GM18873 (cell line): ENCODE measurements at regions not wholly inside any gene's neighbourhood (a gene's known extent, or its start where the extent isn't known, plus 50 kb on each side); places are given as distances from the start of the nearest gene placed in this dataset.
"Not testable (repeated sequence)": the region's sequence is repeated elsewhere in the genome, so short reads cannot be mapped to it uniquely, and the experiment has no call there.

Experiments
- ATAC-seq: cut with Tn5 transposase; IDR thresholded peaks from one replicate; pipeline ENCODE4 v1.9.1; 2021; ENCODE audit warnings: mild to moderate bottlenecking, moderate library complexity, moderate number of reproducible peaks; ENCODE audit not compliant: unreplicated experiment, low FRiP score

DNA sequence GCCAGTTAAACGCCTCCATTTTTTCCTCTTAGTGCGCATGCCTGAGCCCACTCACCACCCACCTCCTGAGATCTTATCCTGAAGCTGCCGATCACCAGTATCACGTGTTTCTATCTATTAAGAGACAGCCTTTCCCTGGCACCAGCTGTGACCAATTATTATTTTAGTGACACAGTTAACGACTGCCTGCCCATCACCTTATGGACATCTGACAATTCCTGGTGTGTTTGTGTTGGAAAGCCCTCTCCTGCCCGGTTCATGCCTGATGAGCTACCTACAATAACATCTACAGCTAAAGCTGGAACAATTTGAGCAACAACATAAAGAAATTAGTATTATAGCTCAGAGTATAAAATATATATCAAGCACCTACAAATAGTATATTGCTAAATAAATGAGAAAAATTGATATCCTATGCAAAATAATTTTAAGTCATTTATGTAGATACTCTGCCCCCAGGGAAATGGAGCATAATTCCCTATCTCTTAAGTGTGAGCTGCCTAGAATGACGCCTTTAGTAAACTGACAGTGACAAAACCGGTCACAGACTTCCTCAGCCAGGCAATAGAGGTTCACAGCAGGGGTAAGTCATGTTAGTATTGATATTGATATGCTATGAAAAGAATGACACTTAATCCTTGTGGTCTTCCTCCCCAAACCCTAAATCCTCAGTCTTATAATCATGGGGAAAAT lies 862.2 kb downstream of the TRAM1L1 start:
- ATAC-seq, result no peak

DNA sequence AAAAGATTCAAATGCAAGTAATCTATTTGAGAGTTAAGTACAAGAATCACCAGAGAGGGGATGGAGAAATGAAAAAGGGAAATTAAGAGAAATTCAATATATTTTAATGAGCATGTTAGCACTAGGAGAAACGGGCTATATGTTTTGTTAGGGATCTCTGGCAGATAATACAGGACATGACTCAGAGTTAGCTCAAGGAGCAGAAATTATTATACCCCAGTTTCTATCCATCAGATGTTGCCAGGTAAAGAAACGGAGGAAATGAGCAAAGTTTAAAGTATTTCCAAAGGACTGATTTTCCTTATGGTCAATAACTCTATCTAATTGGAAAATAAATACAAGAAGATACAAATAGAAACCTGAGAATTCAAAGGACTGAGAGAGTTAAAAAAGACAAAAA lies 867.6 kb downstream of the TRAM1L1 start:
- ATAC-seq, result no peak

- no peak for ATAC-seq
These were observed 869.8 kb downstream of the TRAM1L1 start for GRCh38 chr4:116215622-116216021.

DNA sequence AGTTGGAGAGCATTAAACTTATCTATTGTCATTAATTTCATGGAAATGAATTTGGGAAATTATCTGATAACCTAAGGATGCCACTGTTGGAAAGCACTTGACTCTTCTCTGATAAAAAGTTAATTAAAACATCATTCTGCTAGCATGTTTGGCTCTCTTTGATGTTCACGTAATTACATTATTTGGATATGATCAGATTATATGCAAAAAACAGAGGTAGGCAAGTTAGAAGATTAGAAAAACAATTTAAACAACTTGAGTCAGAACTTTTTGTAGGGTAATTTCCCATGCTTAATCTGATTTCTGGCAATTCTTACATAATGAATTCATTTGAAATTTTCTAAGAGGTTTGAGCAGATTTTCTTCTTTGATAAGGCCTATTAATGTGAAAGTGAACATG lies 882.9 kb downstream of the TRAM1L1 start:
- no peak for ATAC-seq

GRCh38 chr4:116197317-116197809 lies 888.0 kb downstream of the TRAM1L1 start:
- no peak for ATAC-seq

DNA sequence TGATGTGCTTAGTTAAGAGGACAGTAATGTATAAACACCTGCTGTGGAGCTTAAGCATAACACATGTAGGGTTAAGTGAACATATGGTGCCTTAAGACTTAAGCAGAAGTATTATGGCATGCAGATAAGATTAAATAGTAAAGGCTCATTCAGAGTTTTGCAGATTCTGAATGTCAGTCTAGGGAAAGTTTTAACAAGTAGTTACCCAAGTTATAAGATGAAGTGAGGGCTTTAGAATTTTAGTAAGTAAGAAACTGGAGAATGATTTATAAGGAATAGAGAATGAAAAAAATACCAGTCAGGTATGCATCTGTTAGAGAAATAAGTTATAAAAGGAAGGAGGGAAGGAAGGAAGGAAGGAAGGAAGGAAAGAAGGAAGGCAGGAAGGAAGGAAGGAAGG lies 902.1 kb downstream of the TRAM1L1 start:
- no peak for ATAC-seq

DNA sequence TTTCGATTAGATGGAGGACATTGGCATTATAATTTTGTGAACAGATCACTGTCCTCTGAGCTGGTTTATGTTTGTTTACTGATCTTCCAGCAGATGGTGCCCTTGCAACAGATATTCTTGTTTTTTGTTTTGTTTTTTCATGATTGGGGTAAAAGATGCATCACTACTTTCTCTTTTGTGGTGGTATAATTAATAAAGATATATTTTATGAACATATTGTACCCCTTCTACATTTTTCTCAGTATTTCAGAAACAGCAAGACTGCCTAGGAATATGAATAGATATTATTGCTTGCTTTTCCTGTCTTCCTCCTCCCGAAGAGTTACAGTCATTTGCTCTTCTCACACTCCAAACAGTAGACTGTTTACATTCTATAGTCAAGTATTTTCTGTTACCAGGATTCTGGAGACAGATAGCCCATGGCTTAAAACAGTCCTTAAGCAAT lies 905.2 kb downstream of the TRAM1L1 start:
- ATAC-seq, result no peak

- ATAC-seq, result not testable (repeated sequence)
These were observed 934.0 kb downstream of the TRAM1L1 start for GRCh38 chr4:116151371-116151770.

- no peak for ATAC-seq
These were observed 935.2 kb downstream of the TRAM1L1 start for GRCh38 chr4:116150152-116150551.

DNA sequence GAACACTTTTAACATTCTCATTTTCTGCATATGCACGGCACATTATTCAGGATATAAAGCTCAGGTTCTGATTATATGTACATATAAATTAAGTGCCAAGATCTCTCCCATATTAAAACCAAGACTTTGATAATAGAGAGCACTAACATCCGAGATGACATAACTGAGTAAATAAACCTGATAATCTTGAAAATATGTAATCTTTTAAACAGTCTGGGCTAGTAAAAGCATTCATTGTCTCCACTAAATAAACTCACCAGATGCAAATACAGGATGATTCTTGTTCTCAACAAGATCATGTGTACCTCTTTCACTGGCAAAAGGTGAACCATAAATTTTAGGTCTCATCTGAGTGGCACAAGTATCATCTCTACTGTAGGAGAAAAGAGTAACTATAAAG lies 942.2 kb downstream of the TRAM1L1 start:
- ATAC-seq, result no peak

DNA sequence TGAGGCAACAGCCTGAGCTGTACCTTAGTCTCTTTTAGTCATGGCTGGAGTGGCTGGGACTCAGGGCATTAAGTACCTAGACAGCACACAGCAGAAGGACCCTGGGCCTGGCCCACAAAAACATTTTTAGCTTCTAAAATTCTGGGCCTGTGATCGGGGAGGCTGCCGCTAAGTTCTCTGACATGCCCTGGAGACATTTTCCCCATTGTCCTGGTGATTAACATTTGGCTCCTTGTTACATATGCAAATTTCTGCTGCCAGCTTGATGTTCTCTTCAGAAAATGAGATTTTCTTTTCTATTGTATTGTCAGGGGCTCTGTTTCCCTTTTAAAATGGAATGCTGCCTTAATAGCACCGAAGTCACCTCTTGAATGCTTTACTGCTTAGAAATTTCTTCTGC lies 952.4 kb downstream of the TRAM1L1 start:
- ATAC-seq, result no peak

- ATAC-seq, result no peak
These were observed 958.6 kb downstream of the TRAM1L1 start for GRCh38 chr4:116126794-116127193.

DNA sequence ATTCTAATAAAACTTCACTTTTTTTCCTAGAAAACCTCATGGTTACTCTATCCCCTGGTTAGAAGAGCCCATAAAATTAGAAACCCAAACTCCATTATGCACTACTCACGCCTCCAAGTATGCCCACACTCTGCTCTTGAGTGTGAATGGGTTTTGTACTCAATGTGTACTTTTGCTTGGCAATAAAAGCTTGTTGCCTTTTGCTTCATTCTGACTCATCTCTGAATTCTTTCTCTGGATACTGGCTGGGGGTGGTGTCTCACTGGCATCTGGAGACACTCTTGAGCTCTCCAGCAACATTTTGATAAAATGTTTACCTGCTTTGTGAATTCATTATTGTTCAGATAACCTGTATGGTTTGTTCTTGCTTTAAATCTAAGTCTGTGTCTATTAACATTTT lies 963.3 kb downstream of the TRAM1L1 start:
- no peak for ATAC-seq

DNA sequence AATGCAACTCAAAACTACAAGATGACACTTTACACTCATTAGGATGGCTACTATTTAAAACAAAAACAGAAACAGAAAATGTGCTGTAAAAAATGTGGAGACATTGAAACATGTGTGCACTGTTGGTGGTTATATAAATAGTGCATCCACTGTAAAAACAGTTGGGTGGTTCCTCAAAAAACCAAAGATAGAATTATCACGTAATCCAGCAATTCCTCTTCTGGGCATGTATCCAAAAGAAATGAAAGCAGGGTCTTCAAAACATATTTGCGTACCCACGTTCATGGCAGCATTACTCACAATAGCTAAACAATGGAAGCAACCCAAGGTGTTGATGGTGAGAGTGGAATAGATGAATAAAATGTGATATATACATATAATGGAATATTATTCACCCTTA lies 967.2 kb downstream of the TRAM1L1 start:
- ATAC-seq, result no peak

GRCh38 chr4:116112861-116113260 lies 972.5 kb downstream of the TRAM1L1 start:
- ATAC-seq, result not testable (repeated sequence)

- no peak for ATAC-seq
These were observed 974.7 kb downstream of the TRAM1L1 start for GRCh38 chr4:116110713-116111112.

DNA sequence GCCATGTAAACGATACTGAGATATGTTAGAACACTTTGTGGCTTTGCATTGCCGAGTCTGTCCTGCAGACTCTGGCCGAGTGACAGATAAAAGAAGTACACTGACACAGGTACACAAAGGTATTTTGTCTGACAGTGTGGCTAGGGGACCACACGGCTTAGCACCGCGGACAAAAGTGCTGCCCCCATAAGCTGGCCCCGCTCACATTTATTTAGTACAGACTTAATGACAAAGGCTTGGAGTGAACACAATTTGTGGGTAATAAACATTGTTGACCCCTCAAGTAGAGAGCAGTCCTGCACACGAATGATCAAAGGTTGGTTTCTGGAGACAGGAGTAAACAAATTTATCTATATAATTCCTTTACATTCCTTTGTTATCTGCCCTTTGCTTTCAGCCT lies 976.8 kb downstream of the TRAM1L1 start:
- no peak for ATAC-seq

GRCh38 chr4:116101321-116101720 lies 984.1 kb downstream of the TRAM1L1 start:
- ATAC-seq, result no peak

DNA sequence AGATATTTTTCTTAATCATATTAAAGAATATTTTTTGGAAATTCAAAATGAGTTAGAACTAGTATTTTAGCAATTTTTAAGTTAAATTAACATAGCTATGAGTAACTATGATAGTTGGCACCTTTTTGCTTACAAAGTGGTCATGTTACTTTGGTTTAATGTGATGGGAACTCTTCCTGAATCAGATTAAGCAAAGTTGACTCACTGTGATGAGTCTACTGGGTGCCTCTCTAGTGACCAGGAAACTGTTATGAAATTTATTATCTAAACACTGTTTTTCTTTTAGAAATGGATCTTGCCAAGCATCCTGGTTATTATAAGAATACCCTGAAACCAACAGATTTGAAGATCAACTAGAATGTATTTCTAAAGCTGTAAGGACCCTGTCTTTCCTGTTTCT lies 985.8 kb downstream of the TRAM1L1 start:
- no peak for ATAC-seq

GRCh38 chr4:116097353-116097752 lies 983.9 kb upstream of the NDST4 start:
- ATAC-seq, result not testable (repeated sequence)

- ATAC-seq, result no peak
These were observed 979.5 kb upstream of the NDST4 start for GRCh38 chr4:116092961-116093360.

GRCh38 chr4:116088771-116089170 lies 975.4 kb upstream of the NDST4 start:
- no peak for ATAC-seq
